Smooth muscle cell (in vitro differentiated cells): ENCODE measurements at regions not wholly inside any gene's neighbourhood (a gene's known extent, or its start where the extent isn't known, plus 50 kb on each side); places are given as distances from the start of the nearest gene placed in this dataset.
A peak's percentile ranks its signal among the peaks of the same experiment; 100 is the strongest.

ENCODE experiments used
- DNase-seq: peaks from one replicate; lab custom pipeline; 2025; ENCODE audit not compliant: unreplicated experiment; lab: John Stamatoyannopoulos, UW
- H2AFZ ChIP-seq: fragments of 200-600 bp; sonication (generic); 2 replicates; pipeline ENCODE4 v1.6.0; 2016; ENCODE audit warnings: antibody characterized with exemption, low read depth, mild to moderate bottlenecking
- H3F3A ChIP-seq: fragments of 200-600 bp; sonication (generic); 2 replicates; pipeline ENCODE4 v1.6.0; 2017; ENCODE audit warnings: antibody characterized with exemption, low read depth
- H3K27ac ChIP-seq: fragments of 200-600 bp; sonication (generic); 2 replicates; pipeline ENCODE4 v1.5.1; 2016; ENCODE audit warnings: low read depth, mild to moderate bottlenecking
- H3K27me3 ChIP-seq: fragments of 200-600 bp; sonication (generic); 2 replicates; pipeline ENCODE4 v1.6.1; 2016; ENCODE audit warnings: low read depth, mild to moderate bottlenecking
- H3K36me3 ChIP-seq: fragments of 200-600 bp; sonication (generic); 2 replicates; pipeline ENCODE4 v1.5.1; 2016; ENCODE audit warnings: low read depth
- H3K4me1 ChIP-seq: fragments of 200-600 bp; sonication (generic); 2 replicates; pipeline ENCODE4 v1.5.1; 2016; ENCODE audit warnings: low read depth
- H3K4me2 ChIP-seq: fragments of 200-600 bp; sonication (generic); 2 replicates; pipeline ENCODE4 v1.6.0; 2016; ENCODE audit warnings: mild to moderate bottlenecking
- H3K4me3 ChIP-seq: fragments of 200-600 bp; sonication (generic); 2 replicates; pipeline ENCODE4 v1.5.1; 2016; ENCODE audit warnings: mild to moderate bottlenecking
- H3K79me2 ChIP-seq: fragments of 200-600 bp; sonication (generic); 2 replicates; pipeline ENCODE4 v1.6.0; 2016; ENCODE audit warnings: low read depth, mild to moderate bottlenecking
- H3K9ac ChIP-seq: fragments of 200-600 bp; sonication (generic); 2 replicates; pipeline ENCODE4 v1.6.0; 2016; ENCODE audit warnings: low read depth
- H3K9me3 ChIP-seq: fragments of 200-600 bp; sonication (generic); replicated peaks from 2 replicates; pipeline ENCODE4 v1.5.1; 2016; ENCODE audit warnings: low read depth
- H4K20me1 ChIP-seq: fragments of 200-600 bp; sonication (generic); 2 replicates; pipeline ENCODE4 v1.6.0; 2016; ENCODE audit warnings: low read depth
- WGBS: methylation state at CpG from one replicate; pipeline ENCODE4 v1.1.7; 2016; ENCODE audit warnings: low lambda C conversion rate; 5-methylcytosine and 5-hydroxymethylcytosine counted together
- TF ChIP-seq, protein P1 (sequence below): fragments of 200-600 bp; sonication (generic); IDR thresholded peaks from 2 replicates; pipeline ENCODE4 v1.5.1; 2017; ENCODE audit warnings: borderline replicate concordance, mild to moderate bottlenecking, antibody characterized with exemption; ENCODE audit not compliant: insufficient read depth, poor library complexity, severe bottlenecking

DNA sequence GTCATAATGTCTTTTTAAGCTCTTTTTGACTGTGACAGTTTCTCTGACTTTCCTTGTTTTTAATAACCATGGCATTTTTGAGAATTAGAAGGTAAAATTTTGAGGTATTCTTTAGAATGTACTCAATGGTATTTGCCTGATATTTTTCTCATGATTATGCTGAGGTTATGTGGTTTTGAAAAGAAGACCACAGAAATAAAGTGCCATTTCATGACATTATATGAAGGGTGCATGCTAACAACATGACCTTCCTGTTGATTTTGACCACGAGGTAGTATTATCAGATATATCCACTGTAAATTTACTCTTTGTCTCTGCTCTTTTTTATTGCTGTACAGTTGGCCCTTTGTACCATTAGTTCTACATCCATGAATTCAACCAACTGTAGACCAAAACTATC is 1418.5 kb downstream of the PLA2G4A start:
- no peaks in the 10 kb centered on the region for H3K36me3 ChIP-seq
- H3F3A ChIP-seq = no peaks in the 10 kb centered on the region
- H3K79me2 ChIP-seq = no peaks in the 10 kb centered on the region
- no peaks in the 10 kb centered on the region for H3K27me3 ChIP-seq
- H2AFZ ChIP-seq = no peak overlapping the region
- no peaks in the 10 kb centered on the region for H3K4me1 ChIP-seq
- WGBS = 67% methylated on average over 1 of the region's 1 CpG
- H4K20me1 ChIP-seq = no peaks in the 10 kb centered on the region
- H3K9me3 ChIP-seq = no peaks in the 10 kb centered on the region
- no peak overlapping the region for H3K4me2 ChIP-seq
- DNase-seq = no peak
- no peak overlapping the region for H3K27ac ChIP-seq
- no peak overlapping the region for H3K9ac ChIP-seq
- H3K4me3 ChIP-seq = no peak overlapping the region
- TF ChIP-seq, protein P1, sequence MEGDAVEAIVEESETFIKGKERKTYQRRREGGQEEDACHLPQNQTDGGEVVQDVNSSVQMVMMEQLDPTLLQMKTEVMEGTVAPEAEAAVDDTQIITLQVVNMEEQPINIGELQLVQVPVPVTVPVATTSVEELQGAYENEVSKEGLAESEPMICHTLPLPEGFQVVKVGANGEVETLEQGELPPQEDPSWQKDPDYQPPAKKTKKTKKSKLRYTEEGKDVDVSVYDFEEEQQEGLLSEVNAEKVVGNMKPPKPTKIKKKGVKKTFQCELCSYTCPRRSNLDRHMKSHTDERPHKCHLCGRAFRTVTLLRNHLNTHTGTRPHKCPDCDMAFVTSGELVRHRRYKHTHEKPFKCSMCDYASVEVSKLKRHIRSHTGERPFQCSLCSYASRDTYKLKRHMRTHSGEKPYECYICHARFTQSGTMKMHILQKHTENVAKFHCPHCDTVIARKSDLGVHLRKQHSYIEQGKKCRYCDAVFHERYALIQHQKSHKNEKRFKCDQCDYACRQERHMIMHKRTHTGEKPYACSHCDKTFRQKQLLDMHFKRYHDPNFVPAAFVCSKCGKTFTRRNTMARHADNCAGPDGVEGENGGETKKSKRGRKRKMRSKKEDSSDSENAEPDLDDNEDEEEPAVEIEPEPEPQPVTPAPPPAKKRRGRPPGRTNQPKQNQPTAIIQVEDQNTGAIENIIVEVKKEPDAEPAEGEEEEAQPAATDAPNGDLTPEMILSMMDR = no peak

DNA sequence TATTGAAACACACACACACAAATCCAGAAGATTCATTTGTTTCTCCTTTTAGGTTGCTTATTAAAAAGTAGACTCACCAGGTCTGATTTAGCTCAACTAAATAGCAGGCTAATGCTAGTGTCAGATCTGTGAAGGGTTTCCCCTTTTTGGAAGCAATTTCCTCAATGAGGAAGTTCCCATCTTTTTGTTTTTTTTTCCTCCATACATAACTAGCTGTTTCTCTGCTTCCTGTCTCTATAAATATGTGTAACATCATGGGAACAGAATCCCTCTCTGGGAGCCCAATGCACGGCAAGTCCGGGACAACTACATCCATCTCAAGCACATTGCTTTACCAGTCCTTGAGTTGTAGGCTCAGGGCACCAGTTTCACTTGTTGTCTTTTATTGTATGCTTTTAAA is 1421.1 kb downstream of the PLA2G4A start:
- Histone ChIP-seq H3K27ac (no peak overlapping the region), H3K4me3 (no peak overlapping the region), H3F3A (no peaks in the 10 kb centered on the region), H3K79me2 (no peaks in the 10 kb centered on the region), H3K4me2 (no peak overlapping the region), H3K36me3 (no peaks in the 10 kb centered on the region), H3K9me3 (no peaks in the 10 kb centered on the region), H3K4me1 (no peaks in the 10 kb centered on the region), H3K27me3 (no peaks in the 10 kb centered on the region), H3K9ac (no peak overlapping the region), H2AFZ (peak overlapping the region; percentile 10), H4K20me1 (no peaks in the 10 kb centered on the region)
- TF ChIP-seq, protein P1 = no peak
- WGBS = 87% methylated on average over 2 of the region's 2 CpGs
- DNase-seq = no peak

DNA sequence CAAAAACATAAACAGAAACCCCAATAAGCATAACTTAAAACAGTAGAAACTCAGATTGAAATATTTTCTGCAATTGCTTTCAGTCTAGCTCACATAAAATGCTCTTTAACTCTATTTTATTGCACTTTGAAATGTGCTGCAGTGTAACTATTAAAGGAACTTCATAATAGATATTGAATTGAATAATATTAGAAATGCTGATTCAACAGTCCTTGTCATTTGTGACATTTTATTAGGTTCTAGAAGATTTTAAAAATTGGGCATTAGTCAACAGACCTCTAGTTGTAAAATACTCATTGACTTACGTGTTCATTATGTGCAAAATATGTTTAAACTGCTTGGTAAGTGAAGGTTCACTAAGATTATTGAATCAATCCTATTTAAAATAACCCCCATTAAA is 1422.3 kb downstream of the PLA2G4A start:
- 89% methylated on average over 1 of the region's 1 CpG for WGBS
- no peaks in the 10 kb centered on the region for H3F3A ChIP-seq

DNA sequence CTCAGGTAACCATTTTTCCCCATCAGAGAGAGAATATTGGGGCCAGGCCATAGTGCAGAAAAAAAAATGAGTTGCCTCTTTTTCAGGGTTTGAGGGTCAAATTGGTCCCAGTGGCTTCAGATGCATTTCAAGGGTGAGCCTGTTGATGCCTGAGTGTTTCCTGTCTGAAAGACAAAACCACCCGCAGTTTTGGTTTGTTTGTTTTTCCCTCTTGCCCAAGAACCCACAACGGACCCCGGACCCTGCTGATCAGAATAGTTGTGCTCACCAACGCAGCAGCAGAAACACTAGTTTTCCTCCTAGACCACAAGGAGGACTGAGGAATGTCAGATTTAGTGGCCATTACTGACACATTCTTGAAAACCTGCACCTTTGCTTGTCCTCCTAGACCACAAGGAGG is 1433.1 kb downstream of the PLA2G4A start:
- DNase-seq = no peak
- Histone ChIP-seq H3K4me2 (no peak overlapping the region), H3K9ac (no peak overlapping the region), H3K36me3 (no peaks in the 10 kb centered on the region), H3K27ac (no peak overlapping the region), H3K4me3 (no peak overlapping the region), H3K4me1 (no peaks in the 10 kb centered on the region), H2AFZ (no peak overlapping the region), H3K79me2 (no peaks in the 10 kb centered on the region), H3K27me3 (no peaks in the 10 kb centered on the region), H4K20me1 (no peaks in the 10 kb centered on the region), H3K9me3 (no peaks in the 10 kb centered on the region), H3F3A (no peaks in the 10 kb centered on the region)
- TF ChIP-seq, protein P1 = no peak
- 87% methylated on average over 4 of the region's 4 CpGs for WGBS

More for the DNA sequence above, 1422.3 kb downstream of the PLA2G4A start:
- TF ChIP-seq, protein P1 = no peak
- no peaks in the 10 kb centered on the region for H3K79me2 ChIP-seq
- no peak overlapping the region for H3K27ac ChIP-seq
- H2AFZ ChIP-seq = no peak overlapping the region
- DNase-seq = no peak
- H3K4me2 ChIP-seq = no peak overlapping the region
- H3K4me3 ChIP-seq = no peak overlapping the region
- H3K4me1 ChIP-seq = no peaks in the 10 kb centered on the region
- no peaks in the 10 kb centered on the region for H3K9me3 ChIP-seq
- H4K20me1 ChIP-seq = no peaks in the 10 kb centered on the region
- H3K36me3 ChIP-seq = no peaks in the 10 kb centered on the region
- H3K27me3 ChIP-seq = no peaks in the 10 kb centered on the region
- no peak overlapping the region for H3K9ac ChIP-seq
